Hematopoietic multipotent progenitor cell (in vitro differentiated cells): ENCODE measurements at regions not wholly inside any gene's neighbourhood (a gene's known extent, or its start where the extent isn't known, plus 50 kb on each side); places are given as distances from the start of the nearest gene placed in this dataset.
"Not testable (repeated sequence)": the region's sequence is repeated elsewhere in the genome, so short reads cannot be mapped to it uniquely, and the experiment has no call there.

Experiments used
- DNase-seq, 3 donors: peaks; one replicate each; pipeline ENCODE4 v3.0.0-alpha.2; 2011 to 2015; ENCODE audit warnings: low read depth in 2 of 3, low spot score in 2 of 3

GRCh38 chr15:70578196-70578595 lies 185.2 kb downstream of the UACA start:
- no peak for DNase-seq

- DNase-seq = no peak
These were observed 186.7 kb downstream of the UACA start for GRCh38 chr15:70576696-70577095.

- DNase-seq = no peak
These were observed 187.1 kb downstream of the UACA start for GRCh38 chr15:70576276-70576675.

GRCh38 chr15:70575231-70576226 lies 187.8 kb downstream of the UACA start:
- DNase-seq = no peak

GRCh38 chr15:70574325-70574724 lies 189.0 kb downstream of the UACA start:
- not testable (repeated sequence) for DNase-seq

GRCh38 chr15:70573121-70573850 lies 190.1 kb downstream of the UACA start:
- no peak for DNase-seq

GRCh38 chr15:70569714-70570231 lies 193.6 kb downstream of the UACA start:
- DNase-seq = no peak

GRCh38 chr15:70569091-70569713 lies 194.2 kb downstream of the UACA start:
- peak in 1 of 3 donors; percentile 33 for DNase-seq

GRCh38 chr15:70566989-70567388 lies 196.4 kb downstream of the UACA start:
- no peak for DNase-seq

- DNase-seq = peak in 1 of 3 donors; percentile 62
These were observed 197.1 kb downstream of the UACA start for GRCh38 chr15:70566047-70566835.

- DNase-seq = no peak
These were observed 199.7 kb downstream of the UACA start for GRCh38 chr15:70563561-70564095.

GRCh38 chr15:70562906-70563305 lies 200.5 kb downstream of the UACA start:
- no peak for DNase-seq

- DNase-seq = no peak
These were observed 201.5 kb downstream of the UACA start for GRCh38 chr15:70561885-70562284.

GRCh38 chr15:70560617-70561328 lies 202.6 kb downstream of the UACA start:
- no peak for DNase-seq

- DNase-seq = peak; percentile 44 to 92 (median 83)
These were observed 203.8 kb downstream of the UACA start for GRCh38 chr15:70559265-70560239.

- no peak for DNase-seq
These were observed 204.7 kb downstream of the UACA start for GRCh38 chr15:70558406-70559264.
